ENCODE measurements at regions not wholly inside any gene's neighbourhood (a gene's known extent, or its start where the extent isn't known, plus 50 kb on each side); places are given as distances from the start of the nearest gene placed in this dataset.

- no peak overlapping the region for H3K27ac Mint-ChIP-seq
- ATAC-seq (replicated peaks), result no peak
- H3K27me3 Mint-ChIP-seq, result no peaks in the 10 kb centered on the region
- no peak overlapping the region for H3K4me3 Mint-ChIP-seq
- DNase-seq, result no peak
- H3K9me3 Mint-ChIP-seq, result no peaks in the 10 kb centered on the region
- H3K36me3 Mint-ChIP-seq (ENCODE audit: insufficient read depth), result no peaks in the 10 kb centered on the region
- H3K4me1 Mint-ChIP-seq (ENCODE audit: low read depth in 2 of 2), result no peaks in the 10 kb centered on the region
Observed at GRCh38 chr3:177976866-177977265, 559.4 kb upstream of the KCNMB2 start.

- no peak for DNase-seq
- Mint-ChIP-seq H3K4me3 (no peak overlapping the region), H3K9me3 (no peaks in the 10 kb centered on the region), H3K36me3 (ENCODE audit: insufficient read depth) (no peaks in the 10 kb centered on the region), H3K4me1 (ENCODE audit: low read depth in 2 of 2) (no peaks in the 10 kb centered on the region), H3K27me3 (no peaks in the 10 kb centered on the region), H3K27ac (no peak overlapping the region)
- ATAC-seq (replicated peaks), result no peak
Observed at GRCh38 chr3:177977381-177978158, 558.7 kb upstream of the KCNMB2 start.

GRCh38 chr3:177978946-177979345, 557.3 kb upstream of the KCNMB2 start:
- no peak for DNase-seq
- Mint-ChIP-seq H3K27ac (no peak overlapping the region), H3K4me1 (ENCODE audit: low read depth in 2 of 2) (no peaks in the 10 kb centered on the region), H3K9me3 (no peaks in the 10 kb centered on the region), H3K36me3 (ENCODE audit: insufficient read depth) (no peaks in the 10 kb centered on the region), H3K27me3 (no peaks in the 10 kb centered on the region), H3K4me3 (no peak overlapping the region)
- no peak for ATAC-seq (replicated peaks)

- H3K4me1 Mint-ChIP-seq (ENCODE audit: low read depth in 2 of 2), result no peaks in the 10 kb centered on the region
- no peak overlapping the region for H3K4me3 Mint-ChIP-seq
- ATAC-seq (replicated peaks) (no peak), DNase-seq (no peak)
- no peaks in the 10 kb centered on the region for H3K9me3 Mint-ChIP-seq
- no peaks in the 10 kb centered on the region for H3K36me3 Mint-ChIP-seq (ENCODE audit: insufficient read depth)
- no peak overlapping the region for H3K27ac Mint-ChIP-seq
- no peaks in the 10 kb centered on the region for H3K27me3 Mint-ChIP-seq
Observed at GRCh38 chr3:177979703-177980102, 556.5 kb upstream of the KCNMB2 start.

- no peaks in the 10 kb centered on the region for H3K9me3 Mint-ChIP-seq
- no peaks in the 10 kb centered on the region for H3K36me3 Mint-ChIP-seq (ENCODE audit: insufficient read depth)
- no peak overlapping the region for H3K27ac Mint-ChIP-seq
- ATAC-seq (replicated peaks) (no peak), DNase-seq (no peak)
- no peaks in the 10 kb centered on the region for H3K27me3 Mint-ChIP-seq
- no peak overlapping the region for H3K4me3 Mint-ChIP-seq
- H3K4me1 Mint-ChIP-seq (ENCODE audit: low read depth in 2 of 2), result no peaks in the 10 kb centered on the region
Observed at GRCh38 chr3:177981576-177981975, 554.7 kb upstream of the KCNMB2 start.

GRCh38 chr3:177982034-177982433, 554.2 kb upstream of the KCNMB2 start:
- ATAC-seq (replicated peaks) (no peak), DNase-seq (no peak)
- Mint-ChIP-seq H3K4me1 (ENCODE audit: low read depth in 2 of 2) (no peaks in the 10 kb centered on the region), H3K9me3 (no peaks in the 10 kb centered on the region), H3K4me3 (no peak overlapping the region), H3K27me3 (no peaks in the 10 kb centered on the region), H3K27ac (no peak overlapping the region), H3K36me3 (ENCODE audit: insufficient read depth) (no peaks in the 10 kb centered on the region)

GRCh38 chr3:177983320-177983719, 552.9 kb upstream of the KCNMB2 start:
- H3K9me3 Mint-ChIP-seq, result no peaks in the 10 kb centered on the region
- DNase-seq (no peak), ATAC-seq (replicated peaks) (no peak)
- H3K4me1 Mint-ChIP-seq (ENCODE audit: low read depth in 2 of 2), result no peaks in the 10 kb centered on the region
- peak overlapping the region in 1 of 2 donors; percentile 26 for H3K27ac Mint-ChIP-seq
- H3K27me3 Mint-ChIP-seq, result no peaks in the 10 kb centered on the region
- H3K36me3 Mint-ChIP-seq (ENCODE audit: insufficient read depth), result no peaks in the 10 kb centered on the region
- no peak overlapping the region for H3K4me3 Mint-ChIP-seq

- ATAC-seq (replicated peaks), result no peak
- no peak overlapping the region for H3K27ac Mint-ChIP-seq
- no peak for DNase-seq
- no peaks in the 10 kb centered on the region for H3K4me1 Mint-ChIP-seq (ENCODE audit: low read depth in 2 of 2)
- no peak overlapping the region for H3K4me3 Mint-ChIP-seq
- no peaks in the 10 kb centered on the region for H3K36me3 Mint-ChIP-seq (ENCODE audit: insufficient read depth)
- no peaks in the 10 kb centered on the region for H3K9me3 Mint-ChIP-seq
- no peaks in the 10 kb centered on the region for H3K27me3 Mint-ChIP-seq
Observed at GRCh38 chr3:177992993-177993970, 543.0 kb upstream of the KCNMB2 start.

- Mint-ChIP-seq H3K4me1 (ENCODE audit: low read depth in 2 of 2) (no peaks in the 10 kb centered on the region), H3K27me3 (no peaks in the 10 kb centered on the region), H3K27ac (no peak overlapping the region), H3K4me3 (no peak overlapping the region), H3K9me3 (peaks cover 2 to 7% of the 10 kb centered on the region in 2 donors), H3K36me3 (ENCODE audit: insufficient read depth) (no peaks in the 10 kb centered on the region)
- no peak for DNase-seq
- ATAC-seq (replicated peaks), result no peak
Observed at GRCh38 chr3:177994976-177995375, 541.3 kb upstream of the KCNMB2 start.

GRCh38 chr3:177995381-177996085, 540.7 kb upstream of the KCNMB2 start:
- Mint-ChIP-seq H3K27me3 (no peaks in the 10 kb centered on the region), H3K4me3 (no peak overlapping the region)

GRCh38 chr3:178001670-178002101, 534.5 kb upstream of the KCNMB2 start:
- H3K4me1 Mint-ChIP-seq (ENCODE audit: low read depth in 2 of 2), result peaks cover 23 to 24% of the 10 kb centered on the region in 2 donors
- H3K4me3 Mint-ChIP-seq, result peak overlapping the region; percentile 22 to 40
- H3K9me3 Mint-ChIP-seq, result peaks cover 4 to 7% of the 10 kb centered on the region in 2 donors
- no peak for DNase-seq
- no peaks in the 10 kb centered on the region for H3K27me3 Mint-ChIP-seq
- peak; percentile 48 for ATAC-seq (replicated peaks)
- H3K36me3 Mint-ChIP-seq (ENCODE audit: insufficient read depth), result no peaks in the 10 kb centered on the region
- peak overlapping the region; percentile 49 to 83 for H3K27ac Mint-ChIP-seq

More at GRCh38 chr3:177995381-177996085, 540.7 kb upstream of the KCNMB2 start:
- ATAC-seq (replicated peaks) (no peak), DNase-seq (no peak)
- Mint-ChIP-seq H3K27ac (peak overlapping the region in 1 of 2 donors; percentile 11), H3K36me3 (ENCODE audit: insufficient read depth) (no peaks in the 10 kb centered on the region), H3K9me3 (peaks cover 2 to 7% of the 10 kb centered on the region in 2 donors), H3K4me1 (ENCODE audit: low read depth in 2 of 2) (no peaks in the 10 kb centered on the region)

- ATAC-seq (replicated peaks) (no peak), DNase-seq (no peak)
- peak overlapping the region; percentile 49 to 83 for H3K27ac Mint-ChIP-seq
- peak overlapping the region; percentile 22 to 40 for H3K4me3 Mint-ChIP-seq
- H3K4me1 Mint-ChIP-seq (ENCODE audit: low read depth in 2 of 2), result peaks cover 23 to 24% of the 10 kb centered on the region in 2 donors
- H3K27me3 Mint-ChIP-seq, result no peaks in the 10 kb centered on the region
- peaks cover 4 to 7% of the 10 kb centered on the region in 2 donors for H3K9me3 Mint-ChIP-seq
- no peaks in the 10 kb centered on the region for H3K36me3 Mint-ChIP-seq (ENCODE audit: insufficient read depth)
Observed at GRCh38 chr3:178002113-178002512, 534.1 kb upstream of the KCNMB2 start.

- no peaks in the 10 kb centered on the region for H3K36me3 Mint-ChIP-seq (ENCODE audit: insufficient read depth)
- DNase-seq (no peak), ATAC-seq (replicated peaks) (no peak)
- H3K4me1 Mint-ChIP-seq (ENCODE audit: low read depth in 2 of 2), result peaks cover 23 to 24% of the 10 kb centered on the region in 2 donors
- H3K9me3 Mint-ChIP-seq, result peaks cover 4 to 7% of the 10 kb centered on the region in 2 donors
- no peaks in the 10 kb centered on the region for H3K27me3 Mint-ChIP-seq
- no peak overlapping the region for H3K27ac Mint-ChIP-seq
- H3K4me3 Mint-ChIP-seq, result no peak overlapping the region
Observed at GRCh38 chr3:178003756-178004155, 532.5 kb upstream of the KCNMB2 start.

All from effector memory CD8-positive, alpha-beta T cell (primary cell).